GM19452 (cell line): ENCODE measurements at regions not wholly inside any gene's neighbourhood (a gene's known extent, or its start where the extent isn't known, plus 50 kb on each side); places are given as distances from the start of the nearest gene placed in this dataset.
"Not testable (repeated sequence)": the region's sequence is repeated elsewhere in the genome, so short reads cannot be mapped to it uniquely, and the experiment has no call there.

Source experiments
- ATAC-seq: cut with Tn5 transposase; IDR thresholded peaks from one replicate; pipeline ENCODE4 v1.9.1; 2021; ENCODE audit not compliant: unreplicated experiment

DNA sequence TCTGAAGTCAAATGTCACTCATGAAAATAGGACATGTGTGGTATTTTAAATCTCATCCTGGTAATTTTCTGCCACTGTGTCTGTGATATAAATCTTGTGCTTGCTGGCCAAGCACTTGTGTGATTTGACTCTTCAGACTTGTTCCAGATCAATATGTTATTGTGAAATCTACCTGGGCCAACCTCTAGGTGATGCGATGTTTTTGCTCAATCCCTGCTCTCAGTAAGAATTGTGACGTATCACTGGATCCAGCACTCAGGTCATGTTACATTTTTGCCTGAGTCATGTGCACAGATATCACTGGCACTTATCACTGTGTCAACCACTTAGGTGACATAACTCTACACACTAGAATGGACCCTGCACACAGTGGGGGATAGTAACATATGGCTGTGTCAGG lies 100.4 kb upstream of the BPY2C start:
- not testable (repeated sequence) for ATAC-seq

DNA sequence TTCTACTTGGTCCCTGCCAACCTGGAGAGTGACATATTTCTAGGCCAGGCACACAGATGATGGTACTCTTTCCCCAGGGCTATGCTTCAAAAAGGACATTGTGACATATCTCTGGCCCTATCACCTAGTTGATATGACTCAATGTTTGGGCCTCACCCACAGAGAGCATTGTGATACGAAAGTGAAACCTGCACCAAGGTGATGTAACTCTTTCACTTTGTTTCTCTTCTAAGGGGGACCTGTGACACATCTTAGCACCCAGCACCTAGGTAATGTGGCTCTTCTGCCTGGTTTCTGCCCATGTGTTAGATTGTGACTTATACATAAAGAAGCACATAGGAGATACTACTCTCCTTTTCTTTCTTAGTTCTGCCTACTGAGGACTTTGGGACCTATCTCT lies 96.1 kb upstream of the BPY2C start:
- peak; percentile 95 for ATAC-seq

DNA sequence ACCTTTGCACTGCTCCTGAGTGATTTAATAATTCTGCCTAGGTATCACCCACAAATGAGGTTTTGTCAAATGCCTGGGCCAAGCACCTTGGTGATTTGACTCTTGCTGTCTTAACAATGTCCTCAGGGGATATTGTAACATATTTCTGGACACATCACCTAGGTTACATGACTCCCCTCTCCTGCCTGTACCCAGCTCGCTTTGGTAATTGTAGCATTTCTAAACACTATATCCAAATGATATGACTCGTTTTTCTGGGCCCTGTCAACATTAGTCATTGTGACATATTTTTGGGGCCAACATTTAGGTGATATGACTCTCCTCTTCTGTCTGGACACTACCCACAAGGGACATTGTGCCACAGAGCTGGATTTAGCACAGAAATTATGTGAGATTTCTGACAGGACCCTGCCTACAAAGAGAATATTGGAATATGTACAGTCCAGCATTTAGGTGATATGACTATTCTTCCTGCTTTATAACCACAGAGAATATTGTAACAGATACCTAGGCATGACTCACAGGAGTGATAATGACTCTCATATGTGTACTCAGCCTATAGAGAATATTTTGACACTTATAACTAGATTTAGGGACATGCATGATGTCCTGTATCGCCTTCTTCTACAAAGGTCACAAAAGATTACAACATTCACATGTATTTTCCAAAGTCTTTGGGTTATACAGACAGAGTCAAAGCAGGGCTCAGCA lies 80.4 kb upstream of the BPY2C start:
- not testable (repeated sequence) for ATAC-seq

DNA sequence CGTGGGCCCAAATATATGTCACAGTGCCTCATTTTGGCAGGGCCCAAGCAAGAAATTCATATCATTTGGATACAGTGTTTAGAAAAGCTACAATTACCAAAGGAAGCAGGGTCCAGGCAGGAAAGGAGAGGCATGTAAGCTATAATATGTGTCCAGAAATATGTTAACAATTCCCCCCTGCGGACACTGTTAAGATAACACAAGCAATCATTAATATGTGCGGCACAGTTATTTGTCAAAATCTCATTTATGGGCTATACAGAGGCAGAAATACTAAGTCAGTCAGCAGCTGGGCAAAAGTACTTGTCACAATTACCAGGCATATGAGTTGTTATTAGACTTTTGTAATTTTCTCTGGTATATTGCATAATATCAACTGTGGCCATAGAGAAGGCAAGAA lies 69.0 kb upstream of the BPY2C start:
- not testable (repeated sequence) for ATAC-seq

DNA sequence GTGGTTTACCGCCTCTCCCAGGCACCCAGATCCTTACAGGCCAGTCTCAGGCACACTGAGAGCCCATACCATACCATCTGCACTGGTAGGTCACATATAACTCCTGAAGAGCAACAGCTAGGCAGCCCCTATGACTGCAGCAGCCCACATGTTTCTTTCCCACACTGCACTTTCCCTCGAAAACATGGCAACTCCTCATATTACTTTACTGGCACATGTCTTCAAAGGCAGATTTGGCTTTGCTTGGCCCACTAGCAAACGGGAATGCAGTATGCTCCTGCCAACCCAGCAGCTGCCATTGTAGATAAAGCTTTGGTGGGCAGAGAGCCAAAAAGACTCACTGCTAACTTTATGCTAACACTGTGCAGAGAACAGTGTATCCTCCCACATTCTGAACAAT lies 56.3 kb upstream of the BPY2C start:
- ATAC-seq, result not testable (repeated sequence)
